NCI-H2171 treated with DMSO at 0.1 percent for 48 hours (cell line): ENCODE measurements at regions not wholly inside any gene's neighbourhood (a gene's known extent, or its start where the extent isn't known, plus 50 kb on each side); places are given as distances from the start of the nearest gene placed in this dataset.
"Not testable (repeated sequence)": the region's sequence is repeated elsewhere in the genome, so short reads cannot be mapped to it uniquely, and the experiment has no call there.

ENCODE experiments used
- DNase-seq: peaks from one replicate; lab custom pipeline; 2025; lab: John Stamatoyannopoulos, UW

- DNase-seq = no peak
Observed at GRCh38 chr9:129457325-129457779, 163.5 kb downstream of the C9orf50 start.

GRCh38 chr9:129456549-129457324 is 164.2 kb downstream of the C9orf50 start:
- DNase-seq = no peak

GRCh38 chr9:129455151-129455995 is 165.5 kb downstream of the C9orf50 start:
- DNase-seq = peak; percentile 64

GRCh38 chr9:129454467-129455067 is 166.3 kb downstream of the C9orf50 start:
- DNase-seq = no peak

GRCh38 chr9:129453734-129454133 is 167.2 kb downstream of the C9orf50 start:
- DNase-seq = no peak

GRCh38 chr9:129451669-129452068 is 169.2 kb downstream of the C9orf50 start:
- no peak for DNase-seq

- no peak for DNase-seq
Observed at GRCh38 chr9:129451089-129451656, 169.7 kb downstream of the C9orf50 start.

- no peak for DNase-seq
Observed at GRCh38 chr9:129449066-129449465, 171.8 kb downstream of the C9orf50 start.

- DNase-seq = peak; percentile 66
Observed at GRCh38 chr9:129446828-129447550, 173.9 kb downstream of the C9orf50 start.

GRCh38 chr9:129445794-129446306 is 175.1 kb downstream of the C9orf50 start:
- DNase-seq = no peak

- DNase-seq = not testable (repeated sequence)
Observed at GRCh38 chr9:129443515-129444164, 177.3 kb downstream of the C9orf50 start.

- DNase-seq = no peak
Observed at GRCh38 chr9:129442803-129443511, 177.9 kb downstream of the C9orf50 start.

GRCh38 chr9:129441852-129442251 is 179.0 kb downstream of the C9orf50 start:
- no peak for DNase-seq

GRCh38 chr9:129440435-129441186 is 180.3 kb downstream of the C9orf50 start:
- DNase-seq = no peak

GRCh38 chr9:129439242-129439641 is 181.7 kb downstream of the C9orf50 start:
- DNase-seq = no peak

- DNase-seq = no peak
Observed at GRCh38 chr9:129437626-129438323, 183.1 kb downstream of the C9orf50 start.

- peak; percentile 72 for DNase-seq
Observed at GRCh38 chr9:129436751-129437625, 183.9 kb downstream of the C9orf50 start.
